IMR-90 (cell line): ENCODE measurements at regions not wholly inside any gene's neighbourhood (a gene's known extent, or its start where the extent isn't known, plus 50 kb on each side); places are given as distances from the start of the nearest gene placed in this dataset.

Experiments used
- ATAC-seq: fragments of 200-7000 bp; cut with Tn5 transposase; 2 replicates; pipeline ENCODE4 v1.9.1; 2020; ENCODE audit warnings: low read depth, mild to moderate bottlenecking, moderate library complexity
- BruUV-seq: library from RNA; stranded (reverse); fragments of 400-500 nt; replicated peaks from 2 replicates; lab custom pipeline; 2021; lab: Mats Ljungman, UMichigan
- CTCF ChIA-PET: fragments of 300-600 bp; formaldehyde crosslinking; extraction: SDS; loops from one replicate; lab custom pipeline; 2021; ENCODE audit warnings: antibody characterized with exemption; lab: Yijun Ruan, JAX
- POLR2A ChIA-PET: fragments of 300-600 bp; sonication (Branson Sonifier 250); formaldehyde crosslinking; loops from one replicate; lab custom pipeline; 2022; ENCODE audit warnings: antibody characterized with exemption; ENCODE audit not compliant: unreplicated experiment; lab: Charles Lee
- DNase-seq: peaks from one replicate; pipeline ENCODE4 v3.0.0; 2013
- H2AFZ ChIP-seq: replicated peaks from 2 replicates; pipeline ENCODE3; 2013; ENCODE audit warnings: low read length, mild to moderate bottlenecking; ENCODE audit not compliant: poor library complexity
- H2AK5ac ChIP-seq: 2 replicates; pipeline ENCODE4 v1.6.1; 2013; ENCODE audit warnings: low read depth, low read length, inconsistent platforms
- H2AK9ac ChIP-seq: replicated peaks from 2 replicates; pipeline ENCODE3; 2013; ENCODE audit warnings: mild to moderate bottlenecking, low read depth, low read length, moderate library complexity; ENCODE audit not compliant: poor library complexity
- H2BK120ac ChIP-seq: 2 replicates; pipeline ENCODE4 v1.6.1; 2013; ENCODE audit warnings: low read depth, low read length, inconsistent platforms
- H2BK15ac ChIP-seq: 3 replicates; pipeline ENCODE4 v1.6.1; 2013; ENCODE audit warnings: low read depth, low read length, inconsistent platforms
- H2BK20ac ChIP-seq: 2 replicates; pipeline ENCODE4 v1.6.1; 2013; ENCODE audit warnings: low read depth, mild to moderate bottlenecking, inconsistent platforms, low read length, moderate library complexity
- H2BK5ac ChIP-seq: 2 replicates; pipeline ENCODE4 v1.6.1; 2013; ENCODE audit warnings: mild to moderate bottlenecking, low read depth, low read length, inconsistent platforms; ENCODE audit not compliant: poor library complexity, severe bottlenecking
- H3K14ac ChIP-seq: replicated peaks from 2 replicates; pipeline ENCODE4 v1.6.1; 2013; ENCODE audit warnings: low read depth, low read length, inconsistent platforms
- H3K18ac ChIP-seq: 2 replicates; pipeline ENCODE4 v1.6.1; 2013; ENCODE audit warnings: low read depth, low read length, control low read depth
- H3K23ac ChIP-seq: 2 replicates; pipeline ENCODE4 v1.6.1; 2013; ENCODE audit warnings: low read depth, low read length, inconsistent platforms
- H3K27ac ChIP-seq: 2 replicates; pipeline ENCODE4 v1.5.1; 2013; ENCODE audit warnings: mild to moderate bottlenecking, control low read depth, low read length; ENCODE audit not compliant: insufficient read depth
- H3K27me3 ChIP-seq: 2 replicates; pipeline ENCODE4 v1.6.1; 2013; ENCODE audit warnings: low read length; ENCODE audit not compliant: control insufficient read depth, insufficient read depth
- H3K36me3 ChIP-seq: 2 replicates; pipeline ENCODE4 v1.6.1; 2013; ENCODE audit warnings: low read length, mixed read lengths; ENCODE audit not compliant: control insufficient read depth, insufficient read depth
- H3K4ac ChIP-seq: 2 replicates; pipeline ENCODE4 v1.6.1; 2013; ENCODE audit warnings: low read depth, low read length, inconsistent platforms
- H3K4me1 ChIP-seq: 2 replicates; pipeline ENCODE4 v1.6.1; 2013; ENCODE audit warnings: low read length, mixed read lengths; ENCODE audit not compliant: control insufficient read depth, insufficient read depth
- H3K4me2 ChIP-seq: 2 replicates; pipeline ENCODE4 v1.6.1; 2013; ENCODE audit warnings: low read depth, mild to moderate bottlenecking, control low read depth, low read length, moderate library complexity
- H3K4me3 ChIP-seq: 2 replicates; pipeline ENCODE4 v1.5.1; 2013; ENCODE audit warnings: low read depth, mild to moderate bottlenecking, control low read depth, low read length, moderate library complexity; ENCODE audit not compliant: insufficient read depth
- H3K56ac ChIP-seq: 2 replicates; pipeline ENCODE4 v1.6.1; 2013; ENCODE audit warnings: low read length, inconsistent platforms; ENCODE audit not compliant: insufficient read depth; ENCODE audit errors: extremely low read depth
- H3K79me1 ChIP-seq, 2 experiments: 2 replicates each; pipeline ENCODE4 v1.6.1; 2013; ENCODE audit warnings: low read length in 2 of 2, inconsistent platforms in 1 of 2, low read depth in 1 of 2
- H3K9ac ChIP-seq: 2 replicates; pipeline ENCODE4 v1.6.1; 2013; ENCODE audit warnings: low read depth, low read length, control low read depth
- H3K9me1 ChIP-seq: 2 replicates; pipeline ENCODE4 v1.6.1; 2013; ENCODE audit warnings: low read length, inconsistent platforms; ENCODE audit not compliant: insufficient read depth
- H3K9me3 ChIP-seq: 2 replicates; pipeline ENCODE4 v1.6.1; 2013; ENCODE audit warnings: low read length; ENCODE audit not compliant: control insufficient read depth, insufficient read depth
- H4K20me1 ChIP-seq: 2 replicates; pipeline ENCODE4 v1.6.1; 2013; ENCODE audit warnings: low read length, inconsistent platforms; ENCODE audit not compliant: insufficient read depth
- H4K5ac ChIP-seq: 2 replicates; pipeline ENCODE4 v1.6.1; 2013; ENCODE audit warnings: mild to moderate bottlenecking, low read depth, low read length, control low read depth
- H4K8ac ChIP-seq, 2 experiments: 2 replicates each; pipeline ENCODE4 v1.6.1; 2013; ENCODE audit warnings: low read depth in 2 of 2, low read length in 2 of 2, control low read depth in 1 of 2, inconsistent platforms in 1 of 2
- H4K91ac ChIP-seq: 2 replicates; pipeline ENCODE4 v1.6.1; 2013; ENCODE audit warnings: low read depth, low read length, inconsistent platforms; ENCODE audit not compliant: insufficient read depth
- RCOR1 ChIP-seq: IDR thresholded peaks from 2 replicates; pipeline ENCODE4 v1.6.1; 2012; ENCODE audit warnings: mild to moderate bottlenecking, low read length, improper control_type of control experiment; ENCODE audit not compliant: insufficient replicate concordance
- WGBS, 2 experiments: methylation state at CpG; one replicate each; pipeline versions ENCODE4 v1.1.5 to v1.1.7; 2013; ENCODE audit warnings: missing lambda C conversion rate in 2 of 2; ENCODE audit not compliant: insufficient read length in 1 of 2; ENCODE audit errors: extremely low coverage in 2 of 2; 5-methylcytosine and 5-hydroxymethylcytosine counted together
- dilution Hi-C: fragments of 300-500 bp; cut with HindIII; formaldehyde crosslinking; loops from one replicate; pipeline ENCODE4 v1.14.3; 2018; ENCODE audit warnings: low sequenced_read_pairs; ENCODE audit not compliant: unreplicated experiment
- in situ Hi-C: fragments of 300-500 bp; cut with MboI; formaldehyde crosslinking; loops from 3 replicates; pipeline ENCODE4 v1.14.3; 2019; ENCODE audit warnings: low sequenced_read_pairs, inconsistent platforms, mixed read lengths
- intact Hi-C: fragments of 100-400 bp; cut with micrococcal nuclease; formaldehyde crosslinking; loops from 2 replicates; pipeline ENCODE4 v1.10.0; 2022

GRCh38 chr6:140827593-140827992 is 1305.1 kb upstream of the GJE1 start:
- dilution Hi-C loops: no loop called here
- intact Hi-C loops: loop anchor here (10.0 kb wide), 1 partner anchor 257 kb away; no protein-coding TSS in a partner anchor
- no peak overlapping the region for H2BK120ac ChIP-seq
- no peaks in the 10 kb centered on the region for H3K9me3 ChIP-seq
- H3K18ac ChIP-seq: no peak overlapping the region
- no peaks in the 10 kb centered on the region for H3K9me1 ChIP-seq
- H3K4ac ChIP-seq: no peak overlapping the region
- no peak overlapping the region for H2AFZ ChIP-seq
- TF ChIP-seq RCOR1: no peak
- no peak for DNase-seq
- no peak overlapping the region for H3K56ac ChIP-seq
- H3K27me3 ChIP-seq: no peaks in the 10 kb centered on the region
- H3K79me1 ChIP-seq: no peaks in the 10 kb centered on the region
- H3K14ac ChIP-seq: no peak overlapping the region
- no peaks in the 10 kb centered on the region for H3K36me3 ChIP-seq
- H3K27ac ChIP-seq: no peak overlapping the region
- peaks cover 2% of the 10 kb centered on the region for H3K4me1 ChIP-seq
- no TSS peak for BruUV-seq
- in situ Hi-C loops: no loop called here
- ChIA-PET CTCF (no interaction called here), POLR2A (interaction anchor here (0.7 kb wide), 1 partner anchor 787 kb away, joined by 3 read pairs; no protein-coding TSS in a partner anchor)
- H3K9ac ChIP-seq: no peak overlapping the region
- no peak overlapping the region for H2AK9ac ChIP-seq
- no peak overlapping the region for H2BK5ac ChIP-seq
- H3K23ac ChIP-seq: no peak overlapping the region
- H2BK20ac ChIP-seq: no peak overlapping the region
- H4K8ac ChIP-seq: no peak overlapping the region
- no peak overlapping the region for H3K4me3 ChIP-seq
- no peak overlapping the region for H3K4me2 ChIP-seq
- WGBS, 2 experiments: no CpG with 5 or more reads among the region's 2 CpGs
- ATAC-seq: no peak
- no peak overlapping the region for H4K5ac ChIP-seq
- no peaks in the 10 kb centered on the region for H4K20me1 ChIP-seq
- H2AK5ac ChIP-seq: no peak overlapping the region
- no peak overlapping the region for H4K91ac ChIP-seq
- H2BK15ac ChIP-seq: no peak overlapping the region
